Right kidney (tissue), 1 donor: ENCODE measurements at regions not wholly inside any gene's neighbourhood (a gene's known extent, or its start where the extent isn't known, plus 50 kb on each side); places are given as distances from the start of the nearest gene placed in this dataset.

ENCODE experiments used
- DNase-seq: peaks from one replicate; pipeline ENCODE4 v3.0.0-alpha.2; 2016

- peak; percentile 7 for DNase-seq
Observed at GRCh38 chrX:138287205-138287877, 424.2 kb downstream of the FGF13 start.

GRCh38 chrX:138294951-138295350, 416.6 kb downstream of the FGF13 start:
- no peak for DNase-seq

GRCh38 chrX:138298268-138298667, 413.2 kb downstream of the FGF13 start:
- no peak for DNase-seq

- DNase-seq: no peak
Observed at GRCh38 chrX:138345801-138346200, 365.7 kb downstream of the FGF13 start.

- DNase-seq: no peak
Observed at GRCh38 chrX:138349351-138349750, 362.2 kb downstream of the FGF13 start.

- DNase-seq: no peak
Observed at GRCh38 chrX:138378876-138379275, 332.6 kb downstream of the FGF13 start.

- DNase-seq: no peak
Observed at GRCh38 chrX:138408101-138408500, 303.4 kb downstream of the FGF13 start.

GRCh38 chrX:138411048-138411447, 300.5 kb downstream of the FGF13 start:
- no peak for DNase-seq
